ENCODE measurements at regions not wholly inside any gene's neighbourhood (a gene's known extent, or its start where the extent isn't known, plus 50 kb on each side); places are given as distances from the start of the nearest gene placed in this dataset.

DNA sequence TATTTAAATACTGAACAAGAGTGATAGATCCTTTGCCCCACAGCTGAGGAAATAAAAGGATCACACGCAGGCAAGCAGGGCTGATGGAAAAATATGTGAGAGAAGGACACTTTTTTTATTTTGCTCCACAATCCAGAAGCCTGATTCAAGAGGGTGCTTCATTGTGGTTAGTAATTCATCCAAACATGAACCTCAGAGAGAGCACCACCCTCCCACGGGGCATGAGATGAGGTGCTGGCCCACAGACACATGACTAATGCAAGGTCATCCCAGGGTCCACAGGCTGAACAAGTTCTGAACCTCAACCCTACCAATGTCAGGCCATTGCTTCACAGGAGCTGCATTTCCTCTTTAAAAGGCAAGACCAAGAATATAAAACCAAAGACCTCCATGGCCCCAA is 239.6 kb downstream of the MREG start:
- Histone ChIP-seq H3K27ac (no peak overlapping the region), H3K9me3 (no peaks in the 10 kb centered on the region), H3K36me3 (no peaks in the 10 kb centered on the region), H3K27me3 (no peaks in the 10 kb centered on the region), H3K4me3 (no peak overlapping the region), H3K4me1 (peaks cover 0 to 19% of the 10 kb centered on the region in 2 donors)
- TF ChIP-seq, protein P1, sequence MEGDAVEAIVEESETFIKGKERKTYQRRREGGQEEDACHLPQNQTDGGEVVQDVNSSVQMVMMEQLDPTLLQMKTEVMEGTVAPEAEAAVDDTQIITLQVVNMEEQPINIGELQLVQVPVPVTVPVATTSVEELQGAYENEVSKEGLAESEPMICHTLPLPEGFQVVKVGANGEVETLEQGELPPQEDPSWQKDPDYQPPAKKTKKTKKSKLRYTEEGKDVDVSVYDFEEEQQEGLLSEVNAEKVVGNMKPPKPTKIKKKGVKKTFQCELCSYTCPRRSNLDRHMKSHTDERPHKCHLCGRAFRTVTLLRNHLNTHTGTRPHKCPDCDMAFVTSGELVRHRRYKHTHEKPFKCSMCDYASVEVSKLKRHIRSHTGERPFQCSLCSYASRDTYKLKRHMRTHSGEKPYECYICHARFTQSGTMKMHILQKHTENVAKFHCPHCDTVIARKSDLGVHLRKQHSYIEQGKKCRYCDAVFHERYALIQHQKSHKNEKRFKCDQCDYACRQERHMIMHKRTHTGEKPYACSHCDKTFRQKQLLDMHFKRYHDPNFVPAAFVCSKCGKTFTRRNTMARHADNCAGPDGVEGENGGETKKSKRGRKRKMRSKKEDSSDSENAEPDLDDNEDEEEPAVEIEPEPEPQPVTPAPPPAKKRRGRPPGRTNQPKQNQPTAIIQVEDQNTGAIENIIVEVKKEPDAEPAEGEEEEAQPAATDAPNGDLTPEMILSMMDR (IDR thresholded peaks at IDR 0.05): no peak
- DNase-seq (ENCODE audit: low spot score in 2 of 2): peak in 1 of 2 donors; percentile 71
- intact Hi-C loops (cut with DNase I): no loop called here

DNA sequence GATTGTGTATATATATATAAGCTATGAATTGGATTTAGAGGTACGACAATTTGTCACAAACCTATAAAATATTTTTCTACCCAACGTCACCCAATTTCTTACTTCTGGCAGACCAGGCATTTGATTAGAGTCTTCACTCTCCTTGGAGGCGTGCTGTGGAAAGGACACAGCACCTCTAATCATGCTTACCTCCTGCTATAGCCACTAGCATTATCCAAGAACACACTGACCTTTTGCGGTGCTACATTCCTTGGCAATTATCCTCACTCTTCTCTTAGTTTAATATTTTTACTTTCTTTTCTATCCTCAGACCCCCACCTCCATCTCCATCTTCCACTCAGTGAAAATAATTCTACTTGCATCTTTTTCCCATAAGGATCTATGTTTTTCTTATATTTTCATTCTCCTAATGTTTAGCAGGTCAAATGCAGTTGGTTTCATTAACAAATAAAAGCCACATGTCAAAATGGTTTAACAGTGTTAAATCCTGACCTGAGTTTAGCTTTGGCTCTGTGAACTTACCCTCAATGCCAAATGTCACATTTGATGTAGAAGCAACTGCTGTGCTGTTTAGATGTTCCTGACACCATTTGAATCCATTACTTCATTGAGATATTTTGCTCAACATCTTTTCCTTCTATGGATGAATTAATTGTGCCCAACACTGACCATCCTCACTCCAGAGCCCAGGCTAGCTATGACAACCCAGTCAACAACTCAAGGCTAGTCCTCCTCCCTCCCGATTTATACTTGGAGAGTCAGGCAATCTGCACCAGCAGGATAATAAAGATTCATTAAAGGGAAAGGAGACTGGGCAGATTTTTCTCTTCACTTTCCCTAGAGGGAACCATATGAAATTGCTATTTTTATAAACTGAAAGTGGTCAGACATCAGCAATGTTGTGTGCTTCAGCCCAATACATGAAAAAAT is 240.5 kb downstream of the MREG start:
- H3K9me3 ChIP-seq: peaks cover 0 to 3% of the 10 kb centered on the region in 2 donors
- TF ChIP-seq, protein P1 (IDR thresholded peaks at IDR 0.05): no peak
- no peak for DNase-seq (ENCODE audit: low spot score in 2 of 2)
- H3K27ac ChIP-seq: peak overlapping the region in 1 of 2 donors; percentile 60
- H3K4me1 ChIP-seq: peaks cover 0 to 19% of the 10 kb centered on the region in 2 donors
- intact Hi-C loops (cut with DNase I): no loop called here
- no peaks in the 10 kb centered on the region for H3K36me3 ChIP-seq
- no peak overlapping the region for H3K4me3 ChIP-seq
- no peaks in the 10 kb centered on the region for H3K27me3 ChIP-seq

DNA sequence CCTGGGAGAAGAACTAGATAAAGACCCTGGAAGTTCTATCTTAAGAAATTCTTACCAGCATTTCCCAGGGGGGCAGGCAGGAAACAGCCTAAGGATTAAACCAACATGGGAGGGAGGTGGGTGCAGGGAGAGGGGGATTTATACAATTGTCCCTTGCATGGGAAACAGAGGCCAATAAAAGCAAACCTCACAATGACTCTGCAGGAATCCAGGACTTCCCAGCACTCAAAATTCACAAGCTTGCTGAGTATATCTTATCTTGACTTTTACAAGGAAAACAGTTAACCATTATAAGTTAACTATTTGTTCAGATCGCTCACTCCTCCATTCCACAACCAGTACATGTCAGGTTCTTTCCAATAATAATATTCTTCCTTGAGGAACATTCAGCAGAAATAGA is 241.3 kb downstream of the MREG start:
- Histone ChIP-seq H3K27ac (peak overlapping the region in 1 of 2 donors; percentile 60), H3K4me1 (peaks cover 0 to 19% of the 10 kb centered on the region in 2 donors), H3K27me3 (no peaks in the 10 kb centered on the region)

DNA sequence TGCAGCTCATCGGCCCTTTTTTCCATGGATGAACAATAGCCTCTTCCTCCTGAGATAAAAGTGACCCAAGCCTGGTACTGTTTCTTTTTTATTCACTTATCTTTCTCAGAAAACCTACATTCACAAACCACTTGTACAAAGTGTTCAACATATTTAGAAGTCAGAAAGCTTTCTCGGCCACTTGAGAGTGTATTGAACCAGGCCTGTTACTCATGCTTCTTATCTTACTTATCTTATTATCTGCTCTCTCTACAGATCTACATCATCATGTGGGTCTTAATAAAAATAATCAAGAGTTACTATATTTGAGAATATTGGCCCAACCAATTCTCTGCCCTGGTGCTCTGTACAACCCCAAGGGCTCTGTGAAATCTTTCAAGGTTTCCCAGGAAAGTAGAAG is 242.1 kb downstream of the MREG start:
- H3K4me3 ChIP-seq: no peak overlapping the region
- TF ChIP-seq, protein P1 (IDR thresholded peaks at IDR 0.05): no peak
- intact Hi-C loops (cut with DNase I): no loop called here
- no peak for DNase-seq (ENCODE audit: low spot score in 2 of 2)
- H3K9me3 ChIP-seq: peaks cover 0 to 11% of the 10 kb centered on the region in 2 donors
- H3K27ac ChIP-seq: peak overlapping the region in 1 of 2 donors; percentile 60
- no peaks in the 10 kb centered on the region for H3K27me3 ChIP-seq
- no peaks in the 10 kb centered on the region for H3K36me3 ChIP-seq
- H3K4me1 ChIP-seq: peaks cover 0 to 19% of the 10 kb centered on the region in 2 donors

More for the DNA sequence above, 241.3 kb downstream of the MREG start:
- TF ChIP-seq, protein P1 (IDR thresholded peaks at IDR 0.05): no peak
- no peaks in the 10 kb centered on the region for H3K36me3 ChIP-seq
- no peak overlapping the region for H3K4me3 ChIP-seq
- intact Hi-C loops (cut with DNase I): no loop called here
- DNase-seq (ENCODE audit: low spot score in 2 of 2): no peak
- H3K9me3 ChIP-seq: peaks cover 0 to 11% of the 10 kb centered on the region in 2 donors

GRCh38 chr2:215770668-215771067 is 242.7 kb downstream of the MREG start:
- TF ChIP-seq, protein P1 (IDR thresholded peaks at IDR 0.05): no peak
- Histone ChIP-seq H3K4me3 (no peak overlapping the region), H3K9me3 (peaks cover 0 to 11% of the 10 kb centered on the region in 2 donors), H3K4me1 (peaks cover 0 to 19% of the 10 kb centered on the region in 2 donors), H3K27ac (peak overlapping the region in 1 of 2 donors; percentile 60), H3K27me3 (no peaks in the 10 kb centered on the region), H3K36me3 (no peaks in the 10 kb centered on the region)
- intact Hi-C loops (cut with DNase I): no loop called here
- DNase-seq (ENCODE audit: low spot score in 2 of 2): no peak

Measured in ascending aorta (tissue), 2 donors.